Activated naive CD4-positive, alpha-beta T cell treated with anti-CD3 and anti-CD28 coated beads for 36 hours (primary cell): ENCODE measurements at regions not wholly inside any gene's neighbourhood (a gene's known extent, or its start where the extent isn't known, plus 50 kb on each side); places are given as distances from the start of the nearest gene placed in this dataset.

Source experiments
- CTCF ChIA-PET: fragments of 350-600 bp; sonication (Branson Sonifier 250); formaldehyde crosslinking; loops from one replicate; lab custom pipeline; 2021; ENCODE audit warnings: antibody characterized with exemption; lab: Charles Lee
- DNase-seq: peaks from one replicate; pipeline ENCODE4 v3.0.0-alpha.2; 2020
- H3K27ac Mint-ChIP-seq: one replicate; pipeline ENCODE4 v1.8.0; 2021; ENCODE audit warnings: mild to moderate bottlenecking, mixed read lengths
- H3K27me3 Mint-ChIP-seq: one replicate; pipeline ENCODE4 v1.8.0; 2021; ENCODE audit warnings: low read depth, mixed read lengths
- H3K36me3 Mint-ChIP-seq: one replicate; pipeline ENCODE4 v1.8.0; 2021; ENCODE audit warnings: low read depth, mixed read lengths
- H3K4me1 Mint-ChIP-seq: one replicate; pipeline ENCODE4 v1.8.0; 2021; ENCODE audit warnings: low read depth, mixed read lengths
- H3K4me3 Mint-ChIP-seq: one replicate; pipeline ENCODE4 v1.8.0; 2021; ENCODE audit warnings: mild to moderate bottlenecking, moderate library complexity, mixed read lengths
- H3K9me3 Mint-ChIP-seq: one replicate; pipeline ENCODE4 v1.8.0; 2021; ENCODE audit warnings: mixed read lengths
- intact Hi-C: fragments of 100-400 bp; cut with micrococcal nuclease; formaldehyde crosslinking; loops from one replicate; pipeline ENCODE4 v1.15.1; 2023

- Mint-ChIP-seq H3K36me3 (no peaks in the 10 kb centered on the region), H3K9me3 (no peaks in the 10 kb centered on the region), H3K4me1 (no peaks in the 10 kb centered on the region), H3K4me3 (no peak overlapping the region), H3K27ac (no peak overlapping the region), H3K27me3 (no peaks in the 10 kb centered on the region)
- intact Hi-C loops = no loop called here
- DNase-seq = no peak
- CTCF ChIA-PET = no interaction called here
These were observed 154.0 kb downstream of the BMP7 start for GRCh38 chr20:57112448-57112847.

DNA sequence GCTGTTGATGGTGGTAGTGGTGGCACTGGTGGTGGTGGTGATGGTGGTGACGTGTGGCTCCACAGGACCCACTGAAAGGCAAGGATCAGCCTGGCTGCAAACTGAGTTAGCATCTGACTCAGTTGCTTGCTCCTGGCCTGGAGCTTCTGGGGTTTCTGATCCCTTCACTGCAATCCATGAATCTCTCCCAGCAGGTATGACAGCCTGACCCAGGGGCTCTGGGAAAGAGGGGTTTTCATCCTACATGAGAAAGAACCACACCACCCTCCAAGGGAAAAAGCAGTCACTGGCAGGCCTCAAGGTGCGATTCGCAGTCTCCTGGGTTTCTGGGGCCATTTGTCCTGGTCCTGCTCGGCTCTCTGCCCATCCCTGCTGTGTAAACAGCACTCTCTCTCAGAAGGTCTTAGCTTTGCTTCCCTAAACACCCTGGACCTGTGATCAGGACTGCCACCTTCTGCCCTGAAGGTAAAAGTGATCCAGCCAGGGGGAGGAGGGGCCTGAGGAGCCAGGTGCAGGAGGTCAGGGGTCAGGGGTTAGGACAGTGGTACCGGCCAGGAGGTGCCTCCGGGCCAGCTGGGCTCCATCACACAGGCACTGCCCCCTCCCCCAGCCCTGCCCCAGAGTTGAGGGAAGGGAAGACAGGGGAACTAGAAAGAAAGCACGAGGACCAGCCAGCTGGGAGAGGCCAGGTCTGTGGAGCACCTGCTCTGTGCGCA lies 152.0 kb downstream of the BMP7 start:
- intact Hi-C loops = no loop called here
- CTCF ChIA-PET = no interaction called here
- Mint-ChIP-seq H3K4me3 (no peak overlapping the region), H3K27ac (no peak overlapping the region), H3K27me3 (no peaks in the 10 kb centered on the region), H3K36me3 (no peaks in the 10 kb centered on the region), H3K4me1 (no peaks in the 10 kb centered on the region), H3K9me3 (no peaks in the 10 kb centered on the region)
- DNase-seq = no peak

GRCh38 chr20:57117296-57117695 lies 149.1 kb downstream of the BMP7 start:
- DNase-seq = no peak
- Mint-ChIP-seq H3K4me3 (no peak overlapping the region), H3K27me3 (no peaks in the 10 kb centered on the region), H3K4me1 (no peaks in the 10 kb centered on the region), H3K36me3 (no peaks in the 10 kb centered on the region), H3K27ac (no peak overlapping the region), H3K9me3 (no peaks in the 10 kb centered on the region)
- intact Hi-C loops = no loop called here
- CTCF ChIA-PET = no interaction called here

DNA sequence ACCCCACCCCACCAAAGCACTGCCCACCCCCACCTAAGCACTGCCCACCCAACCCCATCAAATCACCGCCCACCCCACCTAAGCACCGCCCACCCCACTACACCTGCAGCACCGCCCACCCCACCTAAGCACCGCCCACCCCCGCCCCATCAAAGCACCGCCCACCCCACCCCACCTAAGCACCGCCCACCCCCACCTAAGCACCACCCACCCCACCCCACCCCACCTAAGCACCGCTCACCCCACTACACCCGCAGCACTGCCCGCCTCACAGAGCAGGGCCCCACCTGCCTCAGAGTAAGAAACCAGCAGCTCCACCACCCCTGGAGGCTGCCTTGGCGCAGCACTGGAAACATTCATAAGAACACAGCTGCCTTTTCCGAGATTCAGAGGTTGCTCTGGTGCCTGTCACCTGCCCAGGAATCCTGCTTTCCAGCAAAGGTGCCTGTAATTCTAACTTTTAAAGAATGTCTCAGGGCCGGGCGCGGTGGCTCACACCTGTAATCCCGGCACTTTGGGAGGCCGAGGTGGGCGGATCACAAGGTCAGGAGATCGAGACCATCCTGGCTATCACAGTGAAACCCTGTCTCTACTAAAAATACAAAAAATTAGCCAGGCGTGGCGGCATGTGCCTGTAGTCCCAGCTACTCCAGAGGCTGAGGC lies 148.2 kb downstream of the BMP7 start:
- no peaks in the 10 kb centered on the region for H3K36me3 Mint-ChIP-seq
- no peaks in the 10 kb centered on the region for H3K27me3 Mint-ChIP-seq
- intact Hi-C loops = no loop called here
- no peak overlapping the region for H3K27ac Mint-ChIP-seq
- no peaks in the 10 kb centered on the region for H3K4me1 Mint-ChIP-seq
- no peak for DNase-seq
- no peaks in the 10 kb centered on the region for H3K9me3 Mint-ChIP-seq
- H3K4me3 Mint-ChIP-seq = no peak overlapping the region
- CTCF ChIA-PET = no interaction called here
